ENCODE measurements at regions not wholly inside any gene's neighbourhood (a gene's known extent, or its start where the extent isn't known, plus 50 kb on each side); places are given as distances from the start of the nearest gene placed in this dataset.

DNA sequence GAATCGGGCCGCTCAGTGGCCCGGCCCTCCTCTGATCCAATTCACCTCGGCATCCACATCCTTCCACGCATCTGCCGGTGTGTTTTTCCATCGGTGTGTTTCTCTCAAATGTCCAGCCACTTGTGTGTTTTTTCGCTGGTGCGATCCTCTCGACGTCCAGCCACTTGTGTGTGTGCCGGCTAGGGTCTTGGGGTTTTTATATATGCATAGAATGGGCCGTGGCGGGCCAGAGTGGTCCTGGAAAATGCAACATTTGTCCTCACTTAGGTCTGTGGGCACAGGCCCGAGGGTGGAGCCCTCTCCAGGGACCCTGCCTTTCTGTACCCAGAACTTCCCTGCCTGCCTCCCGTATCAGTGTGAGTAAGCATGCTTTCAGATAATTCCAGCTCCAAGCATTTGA lies 1106.4 kb downstream of the AMY1C start:
- no peaks in the 10 kb centered on the region for H3K9me3 ChIP-seq (replicated peaks; ENCODE audit: control insufficient read depth, insufficient read depth, low read length)
- FAIRE-seq (no peak), DNase-seq (ENCODE audit: low read depth, low spot score) (no peak)
- intact Hi-C loops (cut with micrococcal nuclease) (no loop called here), dilution Hi-C loops (cut with MboI; ENCODE audit: extremely low pct_ligation_motif_present, low sequenced_read_pairs) (no loop called here)
- BruUV-seq (replicated peaks) = no TSS peak
- H3K4me2 ChIP-seq (ENCODE audit: insufficient read depth, low read length) = no peak overlapping the region
- ChIA-PET CTCF (no interaction called here), POLR2A (no interaction called here)
- H3K36me3 ChIP-seq (ENCODE audit: control insufficient read depth in 2 of 2, extremely low read depth in 1 of 2, insufficient read depth in 2 of 2, low read length in 2 of 2) = no peaks in the 10 kb centered on the region
- no peak overlapping the region for H2AFZ ChIP-seq (ENCODE audit: low read depth, low read length)
- no peak overlapping the region for H3K27ac ChIP-seq (ENCODE audit: insufficient read depth, low read depth, low read length)
- no peaks in the 10 kb centered on the region for H3K9me1 ChIP-seq (replicated peaks; ENCODE audit: control insufficient read depth, extremely low read depth, insufficient read depth, low read length)
- no peak overlapping the region for H3K9ac ChIP-seq (replicated peaks; ENCODE audit: extremely low read depth, insufficient read depth, low read length)
- H3K27me3 ChIP-seq (ENCODE audit: control insufficient read depth in 2 of 2, insufficient read depth in 2 of 2, low read length in 2 of 2) = no peaks in the 10 kb centered on the region
- no peak for TF ChIP-seq FOS (IDR thresholded peaks at IDR 0.05; ENCODE audit: borderline replicate concordance, insufficient read depth, low read length)
- no peak for TF ChIP-seq POLR2AphosphoS5 (IDR thresholded peaks at IDR 0.05; ENCODE audit: insufficient read depth, low read depth, low read length)
- TF ChIP-seq EZH2 (IDR thresholded peaks at IDR 0.05; ENCODE audit: borderline replicate concordance, low read depth, low read length, severe bottlenecking) = no peak
- TF ChIP-seq JUN (IDR thresholded peaks at IDR 0.05; ENCODE audit: borderline replicate concordance, insufficient read depth, insufficient read length, low read depth) = no peak
- no peak for TF ChIP-seq GATA2 (IDR thresholded peaks at IDR 0.05; ENCODE audit: insufficient read depth, insufficient read length, low read depth, low read length)
- TF ChIP-seq MYC (IDR thresholded peaks at IDR 0.05; ENCODE audit: low read depth, low read length) = no peak
- TF ChIP-seq, protein P1, sequence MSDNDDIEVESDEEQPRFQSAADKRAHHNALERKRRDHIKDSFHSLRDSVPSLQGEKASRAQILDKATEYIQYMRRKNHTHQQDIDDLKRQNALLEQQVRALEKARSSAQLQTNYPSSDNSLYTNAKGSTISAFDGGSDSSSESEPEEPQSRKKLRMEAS (IDR thresholded peaks at IDR 0.05; ENCODE audit: insufficient read depth, insufficient read length) = no peak
- TF ChIP-seq, protein P2, sequence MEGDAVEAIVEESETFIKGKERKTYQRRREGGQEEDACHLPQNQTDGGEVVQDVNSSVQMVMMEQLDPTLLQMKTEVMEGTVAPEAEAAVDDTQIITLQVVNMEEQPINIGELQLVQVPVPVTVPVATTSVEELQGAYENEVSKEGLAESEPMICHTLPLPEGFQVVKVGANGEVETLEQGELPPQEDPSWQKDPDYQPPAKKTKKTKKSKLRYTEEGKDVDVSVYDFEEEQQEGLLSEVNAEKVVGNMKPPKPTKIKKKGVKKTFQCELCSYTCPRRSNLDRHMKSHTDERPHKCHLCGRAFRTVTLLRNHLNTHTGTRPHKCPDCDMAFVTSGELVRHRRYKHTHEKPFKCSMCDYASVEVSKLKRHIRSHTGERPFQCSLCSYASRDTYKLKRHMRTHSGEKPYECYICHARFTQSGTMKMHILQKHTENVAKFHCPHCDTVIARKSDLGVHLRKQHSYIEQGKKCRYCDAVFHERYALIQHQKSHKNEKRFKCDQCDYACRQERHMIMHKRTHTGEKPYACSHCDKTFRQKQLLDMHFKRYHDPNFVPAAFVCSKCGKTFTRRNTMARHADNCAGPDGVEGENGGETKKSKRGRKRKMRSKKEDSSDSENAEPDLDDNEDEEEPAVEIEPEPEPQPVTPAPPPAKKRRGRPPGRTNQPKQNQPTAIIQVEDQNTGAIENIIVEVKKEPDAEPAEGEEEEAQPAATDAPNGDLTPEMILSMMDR (IDR thresholded peaks at IDR 0.05; ENCODE audit: extremely low read depth in 1 of 2, insufficient read depth in 1 of 2, low read depth in 1 of 2, low read length in 2 of 2) = no peak
- TF ChIP-seq POLR2A (IDR thresholded peaks at IDR 0.05; ENCODE audit: low read depth, low read length) = no peak
- H4K20me1 ChIP-seq (replicated peaks; ENCODE audit: control insufficient read depth, extremely low read depth, insufficient read depth, low read length) = no peaks in the 10 kb centered on the region
- no peaks in the 10 kb centered on the region for H3K4me1 ChIP-seq (ENCODE audit: control insufficient read depth, extremely low read depth, insufficient read depth, low read length)
- H3K4me3 ChIP-seq (replicated peaks in 1 of 3; ENCODE audit: insufficient read depth in 1 of 3, low read depth in 1 of 3, low read length in 3 of 3) = no peak overlapping the region
- H3K79me2 ChIP-seq (ENCODE audit: control insufficient read depth, insufficient read depth, low read length) = no peaks in the 10 kb centered on the region

Data from endothelial cell of umbilical vein (primary cell).